ENCODE measurements at regions not wholly inside any gene's neighbourhood (a gene's known extent, or its start where the extent isn't known, plus 50 kb on each side); places are given as distances from the start of the nearest gene placed in this dataset.
"Not testable (repeated sequence)": the region's sequence is repeated elsewhere in the genome, so short reads cannot be mapped to it uniquely, and the experiment has no call there.

DNA sequence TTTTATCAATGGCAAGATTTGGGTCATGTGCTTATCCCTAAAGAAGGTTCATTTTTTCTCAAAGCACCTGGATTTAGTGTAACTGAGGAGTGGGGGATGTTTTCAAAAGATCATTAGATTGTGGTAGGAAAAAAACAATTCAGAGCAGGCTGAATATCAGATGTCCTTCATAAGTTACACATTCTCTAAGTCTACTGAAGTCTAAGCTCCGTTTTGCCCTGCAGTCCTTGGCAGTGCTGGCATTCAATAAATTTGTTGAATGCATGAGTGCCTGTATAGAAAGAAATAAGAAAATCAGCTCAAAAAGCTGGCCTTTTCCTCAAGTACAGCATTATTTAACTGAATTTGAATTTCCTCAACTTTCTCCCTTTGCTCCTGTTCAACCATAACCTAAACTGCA is 819.0 kb upstream of the GRM7 start:
- TF ChIP-seq, protein P1, sequence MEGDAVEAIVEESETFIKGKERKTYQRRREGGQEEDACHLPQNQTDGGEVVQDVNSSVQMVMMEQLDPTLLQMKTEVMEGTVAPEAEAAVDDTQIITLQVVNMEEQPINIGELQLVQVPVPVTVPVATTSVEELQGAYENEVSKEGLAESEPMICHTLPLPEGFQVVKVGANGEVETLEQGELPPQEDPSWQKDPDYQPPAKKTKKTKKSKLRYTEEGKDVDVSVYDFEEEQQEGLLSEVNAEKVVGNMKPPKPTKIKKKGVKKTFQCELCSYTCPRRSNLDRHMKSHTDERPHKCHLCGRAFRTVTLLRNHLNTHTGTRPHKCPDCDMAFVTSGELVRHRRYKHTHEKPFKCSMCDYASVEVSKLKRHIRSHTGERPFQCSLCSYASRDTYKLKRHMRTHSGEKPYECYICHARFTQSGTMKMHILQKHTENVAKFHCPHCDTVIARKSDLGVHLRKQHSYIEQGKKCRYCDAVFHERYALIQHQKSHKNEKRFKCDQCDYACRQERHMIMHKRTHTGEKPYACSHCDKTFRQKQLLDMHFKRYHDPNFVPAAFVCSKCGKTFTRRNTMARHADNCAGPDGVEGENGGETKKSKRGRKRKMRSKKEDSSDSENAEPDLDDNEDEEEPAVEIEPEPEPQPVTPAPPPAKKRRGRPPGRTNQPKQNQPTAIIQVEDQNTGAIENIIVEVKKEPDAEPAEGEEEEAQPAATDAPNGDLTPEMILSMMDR (IDR thresholded peaks at IDR 0.05) = no peak
- no peak for TF ChIP-seq POLR2A (IDR thresholded peaks at IDR 0.05)
- Histone ChIP-seq H3K4me1 (no peaks in the 10 kb centered on the region), H3K4me3 (no peak overlapping the region), H3K36me3 (ENCODE audit: low read depth, missing control alignments) (no peaks in the 10 kb centered on the region), H3K9me3 (no peaks in the 10 kb centered on the region), H3K27ac (no peak overlapping the region), H3K27me3 (no peaks in the 10 kb centered on the region)
- intact Hi-C loops (cut with DNase I; ENCODE audit: low total_unique reads) = no loop called here
- no peak for DNase-seq
- 61 to 69% methylated on average over 1 of the region's 1 CpG for WGBS, 2 donors

DNA sequence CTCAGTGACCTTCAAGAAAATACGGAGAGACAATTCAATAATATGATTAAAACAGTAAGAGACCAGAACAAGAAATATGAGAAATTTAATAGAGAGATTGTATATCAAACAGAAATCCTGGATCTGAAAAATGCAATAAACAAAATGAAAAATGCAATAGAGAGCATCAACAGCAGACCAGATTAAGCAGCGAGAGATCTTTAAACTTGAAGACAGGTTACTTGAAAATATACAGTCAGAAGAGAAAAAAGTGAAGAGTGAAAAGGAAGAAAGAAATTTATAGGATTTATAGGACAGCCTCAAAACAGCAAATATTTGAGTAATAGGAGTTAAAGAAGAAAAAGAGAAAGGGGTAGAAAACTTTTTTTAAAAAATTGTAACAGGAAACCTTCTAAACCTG is 813.9 kb upstream of the GRM7 start:
- 90 to 91% methylated on average over 2 of the region's 2 CpGs for WGBS, 2 donors
- no peak for DNase-seq
- H3K27ac ChIP-seq = no peak overlapping the region
- TF ChIP-seq, protein P1 (IDR thresholded peaks at IDR 0.05) = no peak
- no peaks in the 10 kb centered on the region for H3K9me3 ChIP-seq
- H3K27me3 ChIP-seq = no peaks in the 10 kb centered on the region
- H3K4me1 ChIP-seq = no peaks in the 10 kb centered on the region
- H3K36me3 ChIP-seq (ENCODE audit: low read depth, missing control alignments) = no peaks in the 10 kb centered on the region
- intact Hi-C loops (cut with DNase I; ENCODE audit: low total_unique reads) = no loop called here
- no peak overlapping the region for H3K4me3 ChIP-seq

DNA sequence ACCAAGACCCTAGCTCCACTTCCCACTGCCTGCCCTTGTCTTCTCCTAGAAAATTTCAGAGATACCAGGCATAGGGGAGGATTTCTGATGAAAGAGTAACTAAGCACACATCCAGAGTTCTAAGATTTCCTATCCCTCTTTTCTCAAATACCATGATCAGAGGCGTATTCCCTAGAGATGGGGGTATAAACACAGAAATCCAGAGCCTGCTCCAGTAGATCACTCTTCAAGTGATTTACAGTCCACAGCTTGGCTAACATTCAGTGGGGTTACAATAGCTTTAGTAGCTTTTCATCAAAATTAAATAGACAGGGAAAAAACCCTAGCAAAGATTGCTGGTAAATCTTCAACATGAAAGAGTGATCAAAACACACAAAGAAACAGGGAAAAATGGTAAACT is 800.7 kb upstream of the GRM7 start:
- no peaks in the 10 kb centered on the region for H3K36me3 ChIP-seq (ENCODE audit: low read depth, missing control alignments)
- no peak overlapping the region for H3K4me3 ChIP-seq
- intact Hi-C loops (cut with DNase I; ENCODE audit: low total_unique reads) = no loop called here
- no peaks in the 10 kb centered on the region for H3K27me3 ChIP-seq
- H3K4me1 ChIP-seq = no peaks in the 10 kb centered on the region
- TF ChIP-seq POLR2A (IDR thresholded peaks at IDR 0.05) = no peak
- TF ChIP-seq, protein P1 (IDR thresholded peaks at IDR 0.05) = no peak
- no peak for DNase-seq
- 94 to 95% methylated on average over 1 of the region's 1 CpG for WGBS, 2 donors
- no peaks in the 10 kb centered on the region for H3K9me3 ChIP-seq
- no peak overlapping the region for H3K27ac ChIP-seq

DNA sequence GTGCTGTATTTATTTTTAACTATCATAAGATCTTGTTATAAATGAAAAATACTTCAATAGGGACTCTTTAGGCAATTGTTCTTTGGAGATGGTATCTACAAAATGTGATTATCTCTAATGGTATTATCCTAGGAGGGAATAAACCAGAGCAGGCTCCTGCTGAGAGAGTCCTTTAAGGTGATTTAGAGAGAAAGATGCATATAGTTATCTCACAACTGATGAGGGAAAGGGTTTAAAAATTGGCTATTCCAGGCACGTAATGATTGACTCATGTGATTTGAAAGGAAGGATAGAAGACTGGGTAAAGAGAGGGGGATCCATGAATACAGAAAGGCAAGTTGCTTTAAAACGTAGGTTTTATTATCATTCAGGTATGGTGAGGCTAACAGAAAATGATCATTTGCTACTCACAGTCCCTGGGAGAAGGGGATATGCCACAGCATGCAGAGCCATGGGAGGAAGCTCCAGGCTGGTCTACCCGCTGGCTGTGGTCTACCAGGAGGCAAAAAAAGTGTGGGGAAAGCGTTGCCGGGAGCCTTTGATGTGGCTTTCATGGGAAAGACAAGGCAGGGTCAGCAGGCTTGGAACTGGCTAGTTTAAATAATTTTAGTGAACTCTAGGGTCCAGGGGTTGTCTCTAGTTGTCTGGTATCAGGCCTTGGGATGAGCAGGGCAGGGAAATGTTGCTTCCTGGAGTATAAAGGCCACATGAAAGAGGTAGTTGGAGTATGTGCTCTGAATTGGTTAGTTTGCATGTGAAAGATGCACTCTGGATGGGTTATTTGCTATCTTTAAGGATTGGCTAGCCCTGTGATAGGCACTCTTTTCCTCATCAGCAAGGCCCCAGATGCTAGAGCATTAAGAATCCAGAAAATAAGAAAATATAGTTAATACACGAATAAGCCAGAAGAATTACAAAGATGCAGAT is 798.4 kb upstream of the GRM7 start:
- Histone ChIP-seq H3K36me3 (ENCODE audit: low read depth, missing control alignments) (no peaks in the 10 kb centered on the region), H3K27ac (no peak overlapping the region), H3K9me3 (no peaks in the 10 kb centered on the region), H3K4me3 (no peak overlapping the region), H3K27me3 (no peaks in the 10 kb centered on the region), H3K4me1 (no peaks in the 10 kb centered on the region)
- TF ChIP-seq, protein P1 (IDR thresholded peaks at IDR 0.05) = no peak
- TF ChIP-seq POLR2A (IDR thresholded peaks at IDR 0.05) = no peak
- 90 to 93% methylated on average over 5 of the region's 6 CpGs for WGBS, 2 donors
- intact Hi-C loops (cut with DNase I; ENCODE audit: low total_unique reads) = no loop called here
- no peak for DNase-seq

DNA sequence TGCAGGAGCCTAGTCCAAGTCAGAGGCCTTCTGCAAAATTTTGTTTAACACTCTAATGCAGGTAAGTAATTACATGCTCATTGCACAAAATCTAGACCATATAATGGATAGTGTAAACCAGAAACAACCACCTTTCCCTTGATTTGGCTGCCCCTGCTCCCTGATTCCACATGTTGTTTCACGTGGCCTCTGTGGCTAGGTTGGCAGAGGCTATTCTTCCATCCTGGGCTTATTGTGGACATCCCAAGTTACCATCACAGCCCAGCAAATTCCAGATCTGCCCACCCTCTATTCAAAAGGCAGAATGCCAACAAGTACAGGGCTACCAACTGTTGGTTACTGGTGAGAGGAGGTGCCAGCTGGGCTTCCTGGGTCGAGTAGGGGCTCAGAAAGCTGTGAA is 794.5 kb upstream of the GRM7 start:
- H3K27me3 ChIP-seq = no peaks in the 10 kb centered on the region
- 29 to 55% methylated on average over 2 of the region's 2 CpGs for WGBS, 2 donors
- DNase-seq = no peak
- H3K27ac ChIP-seq = no peak overlapping the region
- TF ChIP-seq, protein P1 (IDR thresholded peaks at IDR 0.05) = no peak
- TF ChIP-seq POLR2A (IDR thresholded peaks at IDR 0.05) = no peak
- no peaks in the 10 kb centered on the region for H3K4me1 ChIP-seq
- no peaks in the 10 kb centered on the region for H3K36me3 ChIP-seq (ENCODE audit: low read depth, missing control alignments)
- H3K9me3 ChIP-seq = no peaks in the 10 kb centered on the region
- intact Hi-C loops (cut with DNase I; ENCODE audit: low total_unique reads) = no loop called here
- no peak overlapping the region for H3K4me3 ChIP-seq

DNA sequence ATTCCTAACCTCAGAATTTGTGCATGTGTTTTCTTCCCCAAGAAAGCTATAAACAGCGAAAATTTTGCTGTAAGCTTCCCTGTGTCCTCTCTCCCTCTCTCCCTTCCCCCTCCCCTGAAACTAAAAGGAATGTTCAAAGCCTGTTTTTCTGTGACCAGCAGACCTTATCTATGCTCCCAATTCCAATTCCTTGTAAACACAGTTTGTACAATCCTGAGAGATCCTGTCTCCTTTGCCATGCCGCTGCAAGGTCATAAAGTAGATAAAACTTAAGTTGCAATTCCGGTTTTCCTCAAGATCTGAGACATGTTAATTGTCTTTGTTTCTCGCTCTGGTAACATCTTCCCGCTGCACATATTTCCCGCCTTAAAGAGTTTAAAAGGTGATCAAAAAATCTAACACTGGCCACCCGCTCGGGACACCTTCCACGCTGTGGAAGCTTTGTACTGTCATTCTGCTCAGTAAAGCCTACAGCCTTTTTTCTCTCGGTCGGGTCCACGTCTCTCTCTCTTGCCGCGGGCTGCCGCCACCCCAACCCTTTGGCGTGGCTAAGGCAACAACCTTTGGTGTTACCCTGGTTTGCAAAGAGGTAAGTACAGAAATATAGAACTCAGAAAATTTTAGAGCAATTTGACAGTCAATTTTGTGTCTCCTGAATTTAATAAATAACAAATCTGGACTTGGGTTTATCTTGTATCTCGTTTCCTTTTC is 793.9 kb upstream of the GRM7 start:
- 35 to 37% methylated on average over 17 of the region's 17 CpGs for WGBS, 2 donors

More for the DNA sequence above, 793.9 kb upstream of the GRM7 start:
- intact Hi-C loops (cut with DNase I; ENCODE audit: low total_unique reads); DNase-seq; H3K36me3 ChIP-seq (ENCODE audit: low read depth, missing control alignments); H3K4me1 ChIP-seq; H3K9me3 ChIP-seq; H3K27ac ChIP-seq; H3K4me3 ChIP-seq; H3K27me3 ChIP-seq: not testable (repeated sequence)

Data from testis (tissue), 2 donors.